Activated CD8-positive, alpha-beta T cell treated with anti-CD3 and anti-CD28 coated beads for 36 hours (primary cell): ENCODE measurements at regions not wholly inside any gene's neighbourhood (a gene's known extent, or its start where the extent isn't known, plus 50 kb on each side); places are given as distances from the start of the nearest gene placed in this dataset.
"Not testable (repeated sequence)": the region's sequence is repeated elsewhere in the genome, so short reads cannot be mapped to it uniquely, and the experiment has no call there.

Experiments used
- ATAC-seq: fragments of 200-7000 bp; cut with Tn5 transposase; one replicate; pipeline ENCODE4 v1.10.0; 2021; ENCODE audit warnings: mild to moderate bottlenecking, moderate library complexity
- CTCF ChIA-PET: fragments of 350-600 bp; sonication (Branson Sonifier 250); formaldehyde crosslinking; loops from one replicate; lab custom pipeline; 2021; ENCODE audit warnings: antibody characterized with exemption; lab: Charles Lee
- POLR2A ChIA-PET: fragments of 350-600 bp; sonication (Branson Sonifier 250); formaldehyde crosslinking; loops from one replicate; lab custom pipeline; 2021; ENCODE audit warnings: antibody characterized with exemption; lab: Charles Lee
- DNase-seq: peaks from one replicate; pipeline ENCODE4 v3.0.0-alpha.2; 2020
- H3K27ac Mint-ChIP-seq: one replicate; pipeline ENCODE4 v1.8.0; 2021; ENCODE audit warnings: mild to moderate bottlenecking, mixed read lengths
- H3K27me3 Mint-ChIP-seq: one replicate; pipeline ENCODE4 v1.8.0; 2021; ENCODE audit warnings: mixed read lengths
- H3K36me3 Mint-ChIP-seq: one replicate; pipeline ENCODE4 v1.8.0; 2021; ENCODE audit warnings: low read depth, mixed read lengths
- H3K4me1 Mint-ChIP-seq: one replicate; pipeline ENCODE4 v1.8.0; 2021; ENCODE audit warnings: low read depth, mixed read lengths
- H3K4me3 Mint-ChIP-seq: one replicate; pipeline ENCODE4 v1.8.0; 2021; ENCODE audit warnings: mild to moderate bottlenecking, moderate library complexity, mixed read lengths
- H3K9me3 Mint-ChIP-seq: one replicate; pipeline ENCODE4 v1.8.0; 2021; ENCODE audit warnings: mixed read lengths
- CTCF ChIP-seq: fragments of 200-600 bp; IDR thresholded peaks from one replicate; pipeline ENCODE4 v1.8.0; 2022; ENCODE audit warnings: antibody characterized with exemption, mild to moderate bottlenecking
- intact Hi-C: fragments of 100-400 bp; cut with micrococcal nuclease; formaldehyde crosslinking; loops from one replicate; pipeline ENCODE4 v1.10.0; 2022

GRCh38 chr2:123777116-123777515, 248.0 kb upstream of the CNTNAP5 start:
- no peak overlapping the region for H3K4me3 Mint-ChIP-seq
- no peak for TF ChIP-seq CTCF
- CTCF ChIA-PET, result no interaction called here
- H3K36me3 Mint-ChIP-seq, result no peaks in the 10 kb centered on the region
- H3K27me3 Mint-ChIP-seq, result no peaks in the 10 kb centered on the region
- ATAC-seq (no peak), DNase-seq (no peak)
- H3K4me1 Mint-ChIP-seq, result no peaks in the 10 kb centered on the region
- H3K27ac Mint-ChIP-seq, result no peak overlapping the region
- H3K9me3 Mint-ChIP-seq, result peaks cover 9% of the 10 kb centered on the region
- intact Hi-C loops, result no loop called here
- POLR2A ChIA-PET, result no interaction called here

GRCh38 chr2:123783164-123783563, 241.9 kb upstream of the CNTNAP5 start:
- ChIA-PET POLR2A (no interaction called here), CTCF (no interaction called here)
- Mint-ChIP-seq H3K4me3 (no peak overlapping the region), H3K27me3 (no peaks in the 10 kb centered on the region), H3K4me1 (no peaks in the 10 kb centered on the region), H3K9me3 (peaks cover 15% of the 10 kb centered on the region), H3K36me3 (no peaks in the 10 kb centered on the region), H3K27ac (no peak overlapping the region)
- intact Hi-C loops, result no loop called here
- DNase-seq (no peak), ATAC-seq (no peak)
- TF ChIP-seq CTCF, result no peak

- CTCF ChIA-PET, result no interaction called here
These were observed 239.8 kb upstream of the CNTNAP5 start for GRCh38 chr2:123785332-123785731.

GRCh38 chr2:123791207-123791606, 233.9 kb upstream of the CNTNAP5 start:
- CTCF ChIA-PET, result no interaction called here
- Mint-ChIP-seq H3K27me3 (no peaks in the 10 kb centered on the region), H3K4me3 (no peak overlapping the region), H3K4me1 (no peaks in the 10 kb centered on the region), H3K9me3 (peaks cover 4% of the 10 kb centered on the region), H3K36me3 (no peaks in the 10 kb centered on the region), H3K27ac (no peak overlapping the region)
- no peak for TF ChIP-seq CTCF
- intact Hi-C loops, result no loop called here
- no peak for ATAC-seq
- POLR2A ChIA-PET, result interaction anchor here (0.7 kb wide), 1 partner anchor 303 kb away, joined by 4 read pairs; no protein-coding TSS in a partner anchor
- DNase-seq, result no peak

More at GRCh38 chr2:123785332-123785731, 239.8 kb upstream of the CNTNAP5 start:
- no peaks in the 10 kb centered on the region for H3K27me3 Mint-ChIP-seq
- no peak for ATAC-seq
- no peak for DNase-seq
- H3K4me3 Mint-ChIP-seq, result no peak overlapping the region
- intact Hi-C loops, result no loop called here
- no peak for TF ChIP-seq CTCF
- H3K4me1 Mint-ChIP-seq, result no peaks in the 10 kb centered on the region
- POLR2A ChIA-PET, result no interaction called here
- no peak overlapping the region for H3K27ac Mint-ChIP-seq
- H3K9me3 Mint-ChIP-seq, result peaks cover 12% of the 10 kb centered on the region
- H3K36me3 Mint-ChIP-seq, result no peaks in the 10 kb centered on the region

- Mint-ChIP-seq H3K27me3 (no peaks in the 10 kb centered on the region), H3K4me1 (no peaks in the 10 kb centered on the region), H3K36me3 (no peaks in the 10 kb centered on the region), H3K27ac (no peak overlapping the region), H3K4me3 (no peak overlapping the region), H3K9me3 (no peaks in the 10 kb centered on the region)
- DNase-seq, result no peak
- intact Hi-C loops, result no loop called here
- CTCF ChIA-PET, result no interaction called here
- ATAC-seq, result no peak
- no peak for TF ChIP-seq CTCF
- POLR2A ChIA-PET, result interaction anchor here (0.7 kb wide), 1 partner anchor 303 kb away, joined by 4 read pairs; no protein-coding TSS in a partner anchor
These were observed 233.4 kb upstream of the CNTNAP5 start for GRCh38 chr2:123791684-123792083.

- CTCF ChIA-PET, result interaction anchor here (1.1 kb wide), 1 partner anchor 15 kb away, joined by 3 read pairs; no protein-coding TSS in a partner anchor
- H3K4me3 Mint-ChIP-seq, POLR2A ChIA-PET, H3K27me3 Mint-ChIP-seq, DNase-seq, H3K27ac Mint-ChIP-seq, H3K36me3 Mint-ChIP-seq, H3K4me1 Mint-ChIP-seq, intact Hi-C loops, ATAC-seq: not testable (repeated sequence)
- peaks cover 19% of the 10 kb centered on the region for H3K9me3 Mint-ChIP-seq
These were observed 221.0 kb upstream of the CNTNAP5 start for GRCh38 chr2:123804126-123804525.

GRCh38 chr2:123805746-123806145, 219.3 kb upstream of the CNTNAP5 start:
- H3K4me1 Mint-ChIP-seq, H3K27ac Mint-ChIP-seq, H3K4me3 Mint-ChIP-seq, DNase-seq, POLR2A ChIA-PET, intact Hi-C loops, H3K36me3 Mint-ChIP-seq, H3K27me3 Mint-ChIP-seq, ATAC-seq, CTCF ChIA-PET: not testable (repeated sequence)
- peaks cover 29% of the 10 kb centered on the region for H3K9me3 Mint-ChIP-seq
